ENCODE measurements at regions not wholly inside any gene's neighbourhood (a gene's known extent, or its start where the extent isn't known, plus 50 kb on each side); places are given as distances from the start of the nearest gene placed in this dataset.

- no peak overlapping the region for H3K27ac ChIP-seq (ENCODE audit: low read depth, low read length)
- no peaks in the 10 kb centered on the region for H3K4me1 ChIP-seq (ENCODE audit: control insufficient read depth, low read depth, low read length)
Observed at GRCh38 chrX:23194885-23195554, 139.6 kb upstream of the PTCHD1 start.

DNA sequence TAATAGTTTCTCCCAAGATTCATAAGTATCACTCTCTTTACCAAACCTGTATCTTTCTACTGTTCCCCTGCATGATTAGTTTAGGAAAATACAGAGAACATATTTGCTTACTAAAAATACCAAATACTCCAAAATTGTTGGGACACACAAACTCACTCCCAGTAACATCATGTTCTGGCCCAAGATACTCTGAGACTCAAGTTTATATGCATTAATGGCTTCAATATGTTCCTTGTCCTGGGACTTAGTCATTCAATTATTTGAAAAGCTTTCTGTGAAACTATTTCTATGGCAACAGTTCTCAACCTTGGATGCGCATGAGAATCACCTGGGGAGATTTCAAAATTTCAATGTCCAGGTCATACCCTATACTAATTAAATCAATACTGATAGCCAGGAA lies 138.9 kb upstream of the PTCHD1 start:
- H3K27me3 ChIP-seq (ENCODE audit: insufficient read depth, low read length, poor library complexity), result no peaks in the 10 kb centered on the region
- H3K23ac ChIP-seq (ENCODE audit: low read length), result no peak overlapping the region
- no peaks in the 10 kb centered on the region for H3K79me2 ChIP-seq (ENCODE audit: control insufficient read depth, insufficient read depth, low read length)
- H3K27ac ChIP-seq (ENCODE audit: low read depth, low read length), result no peak overlapping the region
- WGBS (ENCODE audit: extremely low coverage, insufficient coverage, low lambda C conversion rate), result no CpG with 5 or more reads among the region's 1 CpG
- H2BK15ac ChIP-seq (replicated peaks; ENCODE audit: low read depth), result no peak overlapping the region
- no peak for DNase-seq
- no peaks in the 10 kb centered on the region for H3K79me1 ChIP-seq (ENCODE audit: low read length)
- no peak overlapping the region for H2BK5ac ChIP-seq (ENCODE audit: low read length)
- H2AK5ac ChIP-seq (ENCODE audit: low read length), result no peak overlapping the region
- no peak overlapping the region for H3K18ac ChIP-seq (ENCODE audit: low read length)
- H3K36me3 ChIP-seq (ENCODE audit: control insufficient read depth, insufficient read depth, low read length), result no peaks in the 10 kb centered on the region
- H3K4me3 ChIP-seq (ENCODE audit: low read length), result no peak overlapping the region
- no peak overlapping the region for H3K4ac ChIP-seq (ENCODE audit: low read depth, low read length)
- no peak overlapping the region for H2BK120ac ChIP-seq (ENCODE audit: low read depth, low read length)
- no peak overlapping the region for H4K8ac ChIP-seq (ENCODE audit: low read depth, low read length)
- no peak overlapping the region for H3K9ac ChIP-seq (ENCODE audit: low read length)
- H3K4me2 ChIP-seq (ENCODE audit: low read length), result no peak overlapping the region
- no peak overlapping the region for H4K5ac ChIP-seq (ENCODE audit: low read length)
- no peak overlapping the region for H3K56ac ChIP-seq (ENCODE audit: low read length)
- no peaks in the 10 kb centered on the region for H3K4me1 ChIP-seq (ENCODE audit: control insufficient read depth, low read depth, low read length)

More at GRCh38 chrX:23194885-23195554, 139.6 kb upstream of the PTCHD1 start:
- Histone ChIP-seq H3K18ac (ENCODE audit: low read length) (no peak overlapping the region), H2BK120ac (ENCODE audit: low read depth, low read length) (no peak overlapping the region), H3K4ac (ENCODE audit: low read depth, low read length) (no peak overlapping the region), H3K56ac (ENCODE audit: low read length) (no peak overlapping the region), H2BK5ac (ENCODE audit: low read length) (no peak overlapping the region), H3K79me1 (ENCODE audit: low read length) (no peaks in the 10 kb centered on the region), H3K27me3 (ENCODE audit: insufficient read depth, low read length, poor library complexity) (no peaks in the 10 kb centered on the region), H2BK15ac (replicated peaks; ENCODE audit: low read depth) (no peak overlapping the region), H2AK5ac (ENCODE audit: low read length) (no peak overlapping the region), H4K5ac (ENCODE audit: low read length) (no peak overlapping the region), H3K9ac (ENCODE audit: low read length) (no peak overlapping the region), H3K4me2 (ENCODE audit: low read length) (no peak overlapping the region), H3K79me2 (ENCODE audit: control insufficient read depth, insufficient read depth, low read length) (no peaks in the 10 kb centered on the region), H3K36me3 (ENCODE audit: control insufficient read depth, insufficient read depth, low read length) (no peaks in the 10 kb centered on the region), H3K4me3 (ENCODE audit: low read length) (no peak overlapping the region), H4K8ac (ENCODE audit: low read depth, low read length) (no peak overlapping the region), H3K23ac (ENCODE audit: low read length) (no peak overlapping the region)
- WGBS (ENCODE audit: extremely low coverage, insufficient coverage, low lambda C conversion rate), result no CpG with 5 or more reads among the region's 3 CpGs
- DNase-seq, result peak; percentile 8

DNA sequence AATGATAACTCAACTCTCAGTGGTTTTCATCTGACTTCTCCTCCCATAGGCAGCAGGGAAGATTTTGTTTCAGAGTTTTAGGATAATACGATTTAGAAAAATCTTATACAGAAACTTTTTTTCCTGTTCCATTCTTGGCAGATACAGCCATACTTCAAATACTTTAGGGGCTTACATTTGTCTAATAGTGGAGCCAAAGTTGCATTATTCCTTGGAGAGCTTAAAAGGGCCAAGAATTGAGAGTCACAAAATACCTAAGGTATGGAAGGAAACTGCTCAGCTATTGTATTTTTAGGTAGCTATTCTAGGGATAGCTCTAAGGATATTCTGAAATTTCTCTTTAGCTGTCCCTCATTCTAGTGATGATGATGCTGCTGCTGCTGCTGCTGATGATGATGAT lies 132.9 kb upstream of the PTCHD1 start:
- Histone ChIP-seq H3K4me2 (ENCODE audit: low read length) (no peak overlapping the region), H2AK5ac (ENCODE audit: low read length) (no peak overlapping the region), H3K56ac (ENCODE audit: low read length) (no peak overlapping the region), H3K4me1 (ENCODE audit: control insufficient read depth, low read depth, low read length) (no peaks in the 10 kb centered on the region), H4K8ac (ENCODE audit: low read depth, low read length) (no peak overlapping the region), H3K23ac (ENCODE audit: low read length) (no peak overlapping the region), H2BK5ac (ENCODE audit: low read length) (no peak overlapping the region), H3K79me1 (ENCODE audit: low read length) (no peaks in the 10 kb centered on the region), H3K27me3 (ENCODE audit: insufficient read depth, low read length, poor library complexity) (no peaks in the 10 kb centered on the region), H3K79me2 (ENCODE audit: control insufficient read depth, insufficient read depth, low read length) (no peaks in the 10 kb centered on the region), H2BK15ac (replicated peaks; ENCODE audit: low read depth) (no peak overlapping the region), H3K18ac (ENCODE audit: low read length) (no peak overlapping the region), H3K36me3 (ENCODE audit: control insufficient read depth, insufficient read depth, low read length) (no peaks in the 10 kb centered on the region), H3K9ac (ENCODE audit: low read length) (no peak overlapping the region), H2BK120ac (ENCODE audit: low read depth, low read length) (no peak overlapping the region), H3K4ac (ENCODE audit: low read depth, low read length) (no peak overlapping the region), H3K27ac (ENCODE audit: low read depth, low read length) (no peak overlapping the region), H4K5ac (ENCODE audit: low read length) (no peak overlapping the region), H3K4me3 (ENCODE audit: low read length) (no peak overlapping the region)
- DNase-seq, result no peak
- no CpG with 5 or more reads among the region's 1 CpG for WGBS (ENCODE audit: extremely low coverage, insufficient coverage, low lambda C conversion rate)

DNA sequence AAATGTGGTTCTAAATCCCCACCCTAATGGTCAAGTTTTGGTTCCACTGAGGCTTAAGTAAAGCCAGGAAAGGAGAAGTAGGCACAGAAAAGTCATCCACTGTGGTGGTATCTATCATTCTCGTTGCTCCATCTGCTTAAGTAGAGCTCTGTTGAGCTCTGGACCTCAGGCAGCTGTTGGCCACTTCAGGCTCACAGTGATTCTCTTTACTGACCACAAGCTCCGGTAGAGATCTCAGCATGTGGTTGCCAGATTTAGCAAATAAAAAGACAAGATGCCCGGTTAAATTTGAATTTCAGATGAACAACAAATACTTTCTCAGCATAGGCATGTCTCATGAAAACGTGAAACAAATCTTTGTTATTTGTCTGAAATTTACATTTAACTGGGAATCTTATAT lies 132.3 kb upstream of the PTCHD1 start:
- Histone ChIP-seq H4K8ac (ENCODE audit: low read depth, low read length) (no peak overlapping the region), H2BK15ac (replicated peaks; ENCODE audit: low read depth) (no peak overlapping the region), H3K36me3 (ENCODE audit: control insufficient read depth, insufficient read depth, low read length) (no peaks in the 10 kb centered on the region), H3K79me1 (ENCODE audit: low read length) (no peaks in the 10 kb centered on the region), H3K4me3 (ENCODE audit: low read length) (no peak overlapping the region), H3K4me2 (ENCODE audit: low read length) (no peak overlapping the region), H3K27me3 (ENCODE audit: insufficient read depth, low read length, poor library complexity) (no peaks in the 10 kb centered on the region), H3K4ac (ENCODE audit: low read depth, low read length) (no peak overlapping the region), H3K23ac (ENCODE audit: low read length) (no peak overlapping the region), H3K79me2 (ENCODE audit: control insufficient read depth, insufficient read depth, low read length) (no peaks in the 10 kb centered on the region), H3K9ac (ENCODE audit: low read length) (no peak overlapping the region), H2BK5ac (ENCODE audit: low read length) (no peak overlapping the region), H3K56ac (ENCODE audit: low read length) (no peak overlapping the region), H3K18ac (ENCODE audit: low read length) (no peak overlapping the region), H3K4me1 (ENCODE audit: control insufficient read depth, low read depth, low read length) (no peaks in the 10 kb centered on the region), H2BK120ac (ENCODE audit: low read depth, low read length) (no peak overlapping the region), H4K5ac (ENCODE audit: low read length) (no peak overlapping the region), H3K27ac (ENCODE audit: low read depth, low read length) (no peak overlapping the region), H2AK5ac (ENCODE audit: low read length) (no peak overlapping the region)
- no peak for DNase-seq
- WGBS (ENCODE audit: extremely low coverage, insufficient coverage, low lambda C conversion rate), result no CpG with 5 or more reads among the region's 4 CpGs

DNA sequence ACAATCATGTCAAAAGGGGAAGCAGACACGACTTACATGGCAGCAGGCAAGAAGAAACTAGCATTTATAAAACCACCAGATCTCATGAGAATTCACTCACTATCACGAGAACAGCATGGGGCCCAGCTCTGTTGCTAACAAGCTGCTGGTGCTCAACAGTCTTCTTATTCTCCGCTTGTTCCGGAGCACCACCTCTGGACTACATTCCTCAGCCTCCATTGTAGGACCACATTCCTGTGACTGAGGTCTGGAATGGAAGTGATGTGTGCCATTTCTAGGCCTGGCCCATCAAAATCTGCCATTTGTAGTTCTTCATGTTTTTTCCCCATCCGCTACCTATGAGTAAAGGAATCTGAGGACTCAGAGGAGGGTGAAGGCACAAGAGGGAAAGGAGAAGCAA lies 111.5 kb upstream of the PTCHD1 start:
- no CpG with 5 or more reads among the region's 5 CpGs for WGBS (ENCODE audit: extremely low coverage, insufficient coverage, low lambda C conversion rate)
- H3K4ac ChIP-seq (ENCODE audit: low read depth, low read length), result no peak overlapping the region
- H3K27ac ChIP-seq (ENCODE audit: low read depth, low read length), result no peak overlapping the region
- no peak overlapping the region for H2BK5ac ChIP-seq (ENCODE audit: low read length)
- no peak overlapping the region for H2BK120ac ChIP-seq (ENCODE audit: low read depth, low read length)
- H3K79me1 ChIP-seq (ENCODE audit: low read length), result no peaks in the 10 kb centered on the region
- no peak overlapping the region for H3K4me2 ChIP-seq (ENCODE audit: low read length)
- no peaks in the 10 kb centered on the region for H3K36me3 ChIP-seq (ENCODE audit: control insufficient read depth, insufficient read depth, low read length)
- no peak overlapping the region for H3K9ac ChIP-seq (ENCODE audit: low read length)
- H3K18ac ChIP-seq (ENCODE audit: low read length), result no peak overlapping the region
- H3K4me1 ChIP-seq (ENCODE audit: control insufficient read depth, low read depth, low read length), result no peaks in the 10 kb centered on the region
- H3K56ac ChIP-seq (ENCODE audit: low read length), result no peak overlapping the region
- no peaks in the 10 kb centered on the region for H3K79me2 ChIP-seq (ENCODE audit: control insufficient read depth, insufficient read depth, low read length)
- no peak overlapping the region for H2AK5ac ChIP-seq (ENCODE audit: low read length)
- no peak overlapping the region for H3K4me3 ChIP-seq (ENCODE audit: low read length)
- no peak overlapping the region for H2BK15ac ChIP-seq (replicated peaks; ENCODE audit: low read depth)
- peak; percentile 18 for DNase-seq
- H4K5ac ChIP-seq (ENCODE audit: low read length), result no peak overlapping the region
- no peak overlapping the region for H3K23ac ChIP-seq (ENCODE audit: low read length)
- H4K8ac ChIP-seq (ENCODE audit: low read depth, low read length), result no peak overlapping the region
- no peaks in the 10 kb centered on the region for H3K27me3 ChIP-seq (ENCODE audit: insufficient read depth, low read length, poor library complexity)

GRCh38 chrX:23228454-23228853 lies 106.2 kb upstream of the PTCHD1 start:
- no peak overlapping the region for H3K4me3 ChIP-seq (ENCODE audit: low read length)
- no peak overlapping the region for H4K5ac ChIP-seq (ENCODE audit: low read length)
- no peak for DNase-seq
- H3K27ac ChIP-seq (ENCODE audit: low read depth, low read length), result no peak overlapping the region
- H3K4me2 ChIP-seq (ENCODE audit: low read length), result no peak overlapping the region
- no peaks in the 10 kb centered on the region for H3K27me3 ChIP-seq (ENCODE audit: insufficient read depth, low read length, poor library complexity)
- no peaks in the 10 kb centered on the region for H3K36me3 ChIP-seq (ENCODE audit: control insufficient read depth, insufficient read depth, low read length)
- no peak overlapping the region for H2AK5ac ChIP-seq (ENCODE audit: low read length)
- WGBS (ENCODE audit: extremely low coverage, insufficient coverage, low lambda C conversion rate), result no CpG with 5 or more reads among the region's 3 CpGs
- H3K4me1 ChIP-seq (ENCODE audit: control insufficient read depth, low read depth, low read length), result no peaks in the 10 kb centered on the region
- no peak overlapping the region for H3K56ac ChIP-seq (ENCODE audit: low read length)
- no peak overlapping the region for H3K9ac ChIP-seq (ENCODE audit: low read length)
- no peak overlapping the region for H2BK120ac ChIP-seq (ENCODE audit: low read depth, low read length)
- H3K79me2 ChIP-seq (ENCODE audit: control insufficient read depth, insufficient read depth, low read length), result no peaks in the 10 kb centered on the region
- no peak overlapping the region for H2BK15ac ChIP-seq (replicated peaks; ENCODE audit: low read depth)
- no peaks in the 10 kb centered on the region for H3K79me1 ChIP-seq (ENCODE audit: low read length)
- no peak overlapping the region for H4K8ac ChIP-seq (ENCODE audit: low read depth, low read length)
- no peak overlapping the region for H3K18ac ChIP-seq (ENCODE audit: low read length)
- no peak overlapping the region for H2BK5ac ChIP-seq (ENCODE audit: low read length)
- no peak overlapping the region for H3K23ac ChIP-seq (ENCODE audit: low read length)
- no peak overlapping the region for H3K4ac ChIP-seq (ENCODE audit: low read depth, low read length)

All from mesendoderm (in vitro differentiated cells).